H1 (cell line): ENCODE measurements at regions not wholly inside any gene's neighbourhood (a gene's known extent, or its start where the extent isn't known, plus 50 kb on each side); places are given as distances from the start of the nearest gene placed in this dataset.

Experiments
- CTCF ChIA-PET: fragments of 300-600 bp; sonication (Branson Sonifier 250); formaldehyde crosslinking; loops from one replicate; lab custom pipeline; 2021; ENCODE audit not compliant: partially characterized antibody; lab: Charles Lee
- POLR2A ChIA-PET: fragments of 300-600 bp; sonication (Branson Sonifier 250); formaldehyde crosslinking; loops from one replicate; lab custom pipeline; 2021; ENCODE audit warnings: inconsistent platforms; ENCODE audit not compliant: partially characterized antibody; lab: Charles Lee
- DNase-seq, 2 experiments: peaks; one replicate each; pipeline versions ENCODE4 v3.0.0 to v3.0.0-alpha.2; 2010 to 2022; ENCODE audit warnings: low spot score in 2 of 2, low read depth in 1 of 2, mixed read lengths in 1 of 2
- FAIRE-seq: peaks from 2 replicates; lab custom pipeline; 2011; peaks lifted over from hg19 to GRCh38; lab: Jason Lieb, UNC
- H2AFZ ChIP-seq: 2 replicates; pipeline ENCODE4 v1.8.1; 2012; ENCODE audit warnings: low read length, inconsistent platforms
- H2AK5ac ChIP-seq: 2 replicates; pipeline ENCODE4 v1.6.1; 2013; ENCODE audit warnings: low read depth, low read length
- H2BK120ac ChIP-seq: replicated peaks from 2 replicates; pipeline ENCODE3; 2013; ENCODE audit warnings: low read depth, low read length, inconsistent platforms
- H2BK12ac ChIP-seq: 2 replicates; pipeline ENCODE4 v1.6.1; 2013; ENCODE audit warnings: low read depth, low read length
- H2BK15ac ChIP-seq: 2 replicates; pipeline ENCODE4 v1.6.1; 2013; ENCODE audit warnings: low read length
- H2BK20ac ChIP-seq: 2 replicates; pipeline ENCODE4 v1.6.1; 2013; ENCODE audit warnings: low read length
- H2BK5ac ChIP-seq: 2 replicates; pipeline ENCODE4 v1.6.1; 2013; ENCODE audit warnings: low read depth, low read length
- H3K14ac ChIP-seq: 2 replicates; pipeline ENCODE4 v1.6.1; 2013; ENCODE audit warnings: inconsistent platforms; ENCODE audit not compliant: insufficient read length
- H3K18ac ChIP-seq: 2 replicates; pipeline ENCODE4 v1.6.1; 2013; ENCODE audit warnings: low read length; ENCODE audit errors: extremely low read depth
- H3K23ac ChIP-seq: 2 replicates; pipeline ENCODE4 v1.6.1; 2013; ENCODE audit warnings: inconsistent platforms; ENCODE audit not compliant: insufficient read length
- H3K23me2 ChIP-seq: 2 replicates; pipeline ENCODE4 v1.6.1; 2013; ENCODE audit warnings: low read depth, low read length
- H3K27ac ChIP-seq: 2 replicates; pipeline ENCODE4 v1.6.1; 2011; ENCODE audit warnings: low read depth, low read length, inconsistent platforms
- H3K27me3 ChIP-seq, 4 experiments: replicated peaks in 1 of 4; 1 replicate in 1 of 4; 2 replicates in 3 of 4; pipeline versions ENCODE4 v1.6.1 to v1.8.1; 2011 to 2013; ENCODE audit warnings: low read length in 3 of 4, mild to moderate bottlenecking in 3 of 4, inconsistent platforms in 2 of 4, mixed read lengths in 2 of 4, moderate library complexity in 1 of 4; ENCODE audit not compliant: control insufficient read depth in 3 of 4, insufficient read depth in 3 of 4; ENCODE audit errors: extremely low read depth in 1 of 4
- H3K36me3 ChIP-seq, 4 experiments: 2 replicates each; pipeline versions ENCODE4 v1.6.1 to v1.8.1; 2011 to 2013; ENCODE audit warnings: mild to moderate bottlenecking in 4 of 4, low read length in 3 of 4, moderate library complexity in 2 of 4, control low read depth in 1 of 4, inconsistent platforms in 1 of 4; ENCODE audit not compliant: insufficient read depth in 4 of 4, control insufficient read depth in 2 of 4
- H3K4ac ChIP-seq: replicated peaks from 2 replicates; pipeline ENCODE3; 2013; ENCODE audit warnings: low read length, low read depth, mixed read lengths, inconsistent platforms; ENCODE audit not compliant: insufficient read length
- H3K4me1 ChIP-seq, 4 experiments: replicated peaks in 1 of 4; 1 replicate in 1 of 4; 2 replicates in 3 of 4; pipeline versions ENCODE4 v1.6.1 to v1.8.1; 2011 to 2013; ENCODE audit warnings: low read length in 3 of 4, inconsistent platforms in 2 of 4, mixed read lengths in 1 of 4; ENCODE audit not compliant: insufficient read depth in 4 of 4, control insufficient read depth in 3 of 4
- H3K4me2 ChIP-seq, 2 experiments: 2 replicates each; pipeline versions ENCODE4 v1.6.1 to v1.8.1; 2011 to 2013; ENCODE audit warnings: low read depth in 2 of 2, low read length in 2 of 2, control low read depth in 1 of 2, inconsistent platforms in 1 of 2, mild to moderate bottlenecking in 1 of 2; ENCODE audit not compliant: insufficient read depth in 1 of 2
- H3K4me3 ChIP-seq, 4 experiments: fragments of 200-600, 300-600 bp in 1 of 4; sonication (generic), shearing (Covaris generic), sonication (Bioruptor Twin) in 1 of 4; 2 replicates each; pipeline versions ENCODE4 v1.5.1 to v1.8.1; 2011 to 2016; ENCODE audit warnings: low read length in 4 of 4, low read depth in 3 of 4, control low read depth in 2 of 4, inconsistent platforms in 2 of 4, mild to moderate bottlenecking in 2 of 4, mixed read lengths in 1 of 4, moderate library complexity in 1 of 4; ENCODE audit not compliant: insufficient read depth in 2 of 4; ENCODE audit errors: extremely low read depth in 1 of 4
- H3K56ac ChIP-seq: replicated peaks from 2 replicates; pipeline ENCODE3; 2013; ENCODE audit warnings: low read depth, mild to moderate bottlenecking, mixed read lengths, low read length, inconsistent platforms; ENCODE audit not compliant: insufficient read length
- H3K79me1 ChIP-seq: 2 replicates; pipeline ENCODE4 v1.6.1; 2013; ENCODE audit warnings: low read depth, low read length, control low read depth
- H3K79me2 ChIP-seq, 2 experiments: 2 replicates each; pipeline versions ENCODE4 v1.6.1 to v1.8.1; 2012 to 2013; ENCODE audit warnings: low read length in 2 of 2, mild to moderate bottlenecking in 2 of 2, inconsistent platforms in 1 of 2; ENCODE audit not compliant: insufficient read depth in 2 of 2, control insufficient read depth in 1 of 2
- H3K9ac ChIP-seq, 4 experiments: replicated peaks in 1 of 4; 1 replicate in 1 of 4; 2 replicates in 3 of 4; pipeline versions ENCODE4 v1.6.1 to v1.8.1; 2011 to 2013; ENCODE audit warnings: low read depth in 3 of 4, low read length in 3 of 4, control low read depth in 2 of 4, mild to moderate bottlenecking in 2 of 4, moderate library complexity in 2 of 4, inconsistent platforms in 1 of 4; ENCODE audit errors: extremely low read depth in 1 of 4
- H3K9me3 ChIP-seq, 2 experiments: 2 replicates each; pipeline versions ENCODE4 v1.6.1 to v1.8.1; 2012 to 2013; ENCODE audit warnings: mild to moderate bottlenecking in 2 of 2, moderate library complexity in 2 of 2, control low read depth in 1 of 2, inconsistent platforms in 1 of 2, low read depth in 1 of 2, low read length in 1 of 2, mixed read lengths in 1 of 2; ENCODE audit not compliant: insufficient read depth in 2 of 2
- H4K20me1 ChIP-seq, 2 experiments: replicated peaks in 1 of 2; 2 replicates each; pipeline versions ENCODE3 to v1.8.1; 2011 to 2013; ENCODE audit warnings: inconsistent platforms in 2 of 2, low read length in 2 of 2, mild to moderate bottlenecking in 1 of 2; ENCODE audit not compliant: insufficient read depth in 2 of 2, control insufficient read depth in 1 of 2
- H4K5ac ChIP-seq: 2 replicates; pipeline ENCODE4 v1.6.1; 2013; ENCODE audit warnings: low read length, low read depth, mixed read lengths, inconsistent platforms; ENCODE audit not compliant: insufficient read length
- H4K8ac ChIP-seq: 2 replicates; pipeline ENCODE4 v1.8.0; 2013; ENCODE audit warnings: mild to moderate bottlenecking, moderate library complexity, low read length, inconsistent platforms; ENCODE audit not compliant: insufficient read depth; ENCODE audit errors: extremely low read depth
- H4K91ac ChIP-seq: replicated peaks from 2 replicates; pipeline ENCODE3; 2013; ENCODE audit warnings: low read length, mixed read lengths, inconsistent platforms; ENCODE audit not compliant: insufficient read length
- JUN ChIP-seq: IDR thresholded peaks from 2 replicates; pipeline ENCODE4 v1.6.1; 2011; ENCODE audit warnings: low read depth, mild to moderate bottlenecking, improper control_type of control experiment, low read length
- NANOG ChIP-seq: IDR thresholded peaks from 2 replicates; pipeline ENCODE4 v1.6.1; 2011; ENCODE audit warnings: low read length, low read depth, mild to moderate bottlenecking, inconsistent platforms; ENCODE audit not compliant: insufficient read depth, poor library complexity, severe bottlenecking
- RNF2 ChIP-seq: fragments of 200-900, 300-1000 bp; sonication (generic); IDR thresholded peaks from 2 replicates; pipeline ENCODE4 v1.7.1; 2016; ENCODE audit warnings: borderline replicate concordance, low read depth, mild to moderate bottlenecking, antibody characterized with exemption, low read length; ENCODE audit not compliant: poor library complexity, severe bottlenecking; ENCODE audit errors: missing control alignments
- SUZ12 ChIP-seq: fragments of 200-600 bp; sonication (generic); IDR thresholded peaks from 2 replicates; pipeline ENCODE4 v1.6.1; 2012; ENCODE audit warnings: mild to moderate bottlenecking, inconsistent platforms, low read length, moderate library complexity, mixed read lengths
- WGBS, 2 experiments: shearing (Covaris generic) in 1 of 2; methylation state at CpG; one replicate each; pipeline versions ENCODE4 v1.1.6 to v1.1.7; 2013 to 2015; ENCODE audit warnings: low lambda C conversion rate in 2 of 2, mixed read lengths in 2 of 2, inconsistent platforms in 1 of 2, low coverage in 1 of 2, missing lambda C conversion rate in 1 of 2; ENCODE audit not compliant: insufficient replicate concordance in 2 of 2, insufficient coverage in 1 of 2, insufficient read length in 1 of 2; ENCODE audit errors: extremely low coverage in 1 of 2, missing lambda C conversion rate in 1 of 2; 5-methylcytosine and 5-hydroxymethylcytosine counted together

DNA sequence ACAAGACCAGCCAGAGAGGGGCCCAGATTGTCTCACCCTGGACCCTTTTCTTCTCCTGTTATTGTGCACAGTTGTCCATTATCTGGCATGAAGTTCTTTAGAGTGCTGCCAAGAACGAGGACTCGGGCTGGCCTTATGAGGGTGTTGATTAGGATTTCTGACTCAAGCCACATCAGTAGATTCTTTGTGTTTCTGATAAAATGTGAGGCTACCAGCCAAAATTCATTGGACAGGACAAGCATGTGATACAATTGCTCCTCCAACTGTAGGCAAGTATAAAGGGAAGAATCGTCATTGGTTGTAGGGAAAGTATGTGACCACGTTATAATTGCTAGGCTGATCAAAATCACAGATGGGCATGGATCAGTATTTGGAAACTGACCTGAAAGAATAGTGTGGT, 99.2 kb upstream of the TMC3 start:
- CTCF ChIA-PET: interaction anchor here (0.7 kb wide), 1 partner anchor 96 kb away, joined by 3 read pairs; no protein-coding TSS in a partner anchor
- Histone ChIP-seq H2BK120ac (no peak overlapping the region), H2BK5ac (no peak overlapping the region), H3K79me2 (no peaks in the 10 kb centered on the region), H4K5ac (no peak overlapping the region), H3K18ac (no peak overlapping the region), H3K14ac (no peak overlapping the region), H2AK5ac (no peak overlapping the region), H2BK15ac (no peak overlapping the region), H4K20me1 (no peaks in the 10 kb centered on the region), H3K56ac (no peak overlapping the region), H4K8ac (no peak overlapping the region), H3K4me1 (no peaks in the 10 kb centered on the region), H2BK20ac (no peak overlapping the region), H3K4me3 (no peak overlapping the region), H3K9ac (no peak overlapping the region), H3K23me2 (no peaks in the 10 kb centered on the region), H3K4me2 (no peak overlapping the region), H3K27me3 (no peaks in the 10 kb centered on the region), H2AFZ (no peak overlapping the region), H3K4ac (no peak overlapping the region), H4K91ac (no peak overlapping the region), H2BK12ac (no peak overlapping the region), H3K79me1 (no peaks in the 10 kb centered on the region), H3K9me3 (no peaks in the 10 kb centered on the region), H3K23ac (no peak overlapping the region), H3K36me3 (no peaks in the 10 kb centered on the region), H3K27ac (no peak overlapping the region)
- POLR2A ChIA-PET: no interaction called here
- no peak for FAIRE-seq
- TF ChIP-seq RNF2 (no peak), NANOG (no peak), SUZ12 (no peak), JUN (no peak)
- no peak for DNase-seq
- WGBS, 2 experiments: 93% methylated on average over 4 of the region's 4 CpGs; no CpG with 5 or more reads in 1 of the 2 experiments
